Spleen (tissue), 7 donors: ENCODE measurements at regions not wholly inside any gene's neighbourhood (a gene's known extent, or its start where the extent isn't known, plus 50 kb on each side); places are given as distances from the start of the nearest gene placed in this dataset.
A peak's percentile ranks its signal among the peaks of the same experiment; 100 is the strongest.

Experiments
- POLR2A ChIP-seq, 3 donors: fragments of 450-650 bp; IDR thresholded peaks; one replicate each; pipeline ENCODE4 v1.5.1; 2017; ENCODE audit warnings: antibody characterized with exemption in 3 of 3, mild to moderate bottlenecking in 1 of 3
- POLR2AphosphoS5 ChIP-seq, 3 donors: sonication (generic); formaldehyde crosslinking; IDR thresholded peaks; one replicate each; pipeline ENCODE4 v1.5.1; 2017; ENCODE audit warnings: antibody characterized with exemption in 3 of 3
- TF ChIP-seq, protein P1 (sequence below), 11 experiments: fragments of 200-600 bp in 7 of 11; fragments of 450-650 bp in 4 of 11; sonication (generic) in 4 of 11; IDR thresholded peaks in 8 of 11; conservative IDR thresholded peaks in 3 of 11; 1 replicate in 7 of 11; 2 replicates in 4 of 11; pipeline versions ENCODE4 v1.4.0 to v1.8.0; 2016 to 2021; ENCODE audit warnings: antibody characterized with exemption in 11 of 11, inconsistent platforms in 4 of 11, mild to moderate bottlenecking in 1 of 11
- donor health status: DM: no; HTN: no; CAD: no; lungs with moderate emphysema.
- donor health status: DM: no; HTN: no; CAD: no.
- donor health status: DM: no; HTN: no; CAD: no.

DNA sequence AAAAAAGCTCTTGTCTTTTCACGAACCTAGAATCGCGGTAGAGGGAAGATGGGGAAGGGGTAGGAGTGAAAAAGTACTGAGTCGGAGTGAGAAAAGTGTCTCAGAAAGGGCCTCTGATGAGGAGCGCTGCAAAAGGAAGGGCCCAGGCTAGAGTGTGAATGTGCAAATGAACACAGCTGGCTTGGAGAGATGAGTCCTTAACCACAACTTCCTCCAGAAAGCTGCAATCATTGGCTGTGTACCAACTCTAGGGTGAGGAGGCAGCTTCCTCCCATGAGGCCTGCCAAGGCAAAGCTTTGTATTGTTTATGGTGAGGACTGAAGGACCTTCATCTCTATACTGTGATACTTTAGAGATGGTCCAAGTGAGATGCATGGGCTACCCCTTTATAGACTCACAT, 566.9 kb upstream of the ANO5 start:
- TF ChIP-seq, protein P1, sequence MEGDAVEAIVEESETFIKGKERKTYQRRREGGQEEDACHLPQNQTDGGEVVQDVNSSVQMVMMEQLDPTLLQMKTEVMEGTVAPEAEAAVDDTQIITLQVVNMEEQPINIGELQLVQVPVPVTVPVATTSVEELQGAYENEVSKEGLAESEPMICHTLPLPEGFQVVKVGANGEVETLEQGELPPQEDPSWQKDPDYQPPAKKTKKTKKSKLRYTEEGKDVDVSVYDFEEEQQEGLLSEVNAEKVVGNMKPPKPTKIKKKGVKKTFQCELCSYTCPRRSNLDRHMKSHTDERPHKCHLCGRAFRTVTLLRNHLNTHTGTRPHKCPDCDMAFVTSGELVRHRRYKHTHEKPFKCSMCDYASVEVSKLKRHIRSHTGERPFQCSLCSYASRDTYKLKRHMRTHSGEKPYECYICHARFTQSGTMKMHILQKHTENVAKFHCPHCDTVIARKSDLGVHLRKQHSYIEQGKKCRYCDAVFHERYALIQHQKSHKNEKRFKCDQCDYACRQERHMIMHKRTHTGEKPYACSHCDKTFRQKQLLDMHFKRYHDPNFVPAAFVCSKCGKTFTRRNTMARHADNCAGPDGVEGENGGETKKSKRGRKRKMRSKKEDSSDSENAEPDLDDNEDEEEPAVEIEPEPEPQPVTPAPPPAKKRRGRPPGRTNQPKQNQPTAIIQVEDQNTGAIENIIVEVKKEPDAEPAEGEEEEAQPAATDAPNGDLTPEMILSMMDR (IDR thresholded peaks at IDR 0.05 in 8 of 11, conservative IDR thresholded peaks at IDR 0.05 in 3 of 11), result no peak
- TF ChIP-seq POLR2A (IDR thresholded peaks at IDR 0.05) (no peak), POLR2AphosphoS5 (IDR thresholded peaks at IDR 0.05) (peak in 1 of 3 donors; percentile 39)
